ENCODE measurements at regions not wholly inside any gene's neighbourhood (a gene's known extent, or its start where the extent isn't known, plus 50 kb on each side); places are given as distances from the start of the nearest gene placed in this dataset.

DNA sequence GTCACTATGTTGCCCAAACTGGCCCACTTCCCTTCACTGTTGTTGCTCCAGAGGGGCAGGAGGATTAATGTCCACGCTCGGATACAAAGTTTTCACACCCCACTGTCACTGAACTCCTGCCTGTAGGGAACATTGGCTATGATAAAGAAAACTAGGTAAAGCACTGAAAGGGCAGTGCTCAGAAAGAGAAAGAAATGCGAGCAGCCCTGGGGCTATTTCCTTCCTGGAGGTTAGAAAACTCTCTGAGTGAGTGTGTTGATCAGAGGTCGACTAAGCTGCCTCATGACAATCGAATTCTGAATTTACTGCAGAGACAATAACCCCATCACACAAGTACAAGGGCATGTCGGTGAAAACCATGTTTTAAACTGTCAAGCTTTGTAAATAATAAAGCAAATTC, 227.2 kb upstream of the PITRM1 start:
- DNase-seq: no peak
- H3K27ac ChIP-seq (ENCODE audit: low read length): peak overlapping the region; percentile 82
- no peaks in the 10 kb centered on the region for H3K27me3 ChIP-seq (ENCODE audit: control insufficient read depth, insufficient read depth, low read length)
- peaks cover 1% of the 10 kb centered on the region for H3K9me3 ChIP-seq (replicated peaks; ENCODE audit: control insufficient read depth, low read depth, low read length)
- WGBS (ENCODE audit: insufficient coverage): no CpG with 5 or more reads among the region's 6 CpGs
- peaks cover 31% of the 10 kb centered on the region for H3K4me1 ChIP-seq (ENCODE audit: control insufficient read depth, insufficient read depth, low read length)
- H3K4me3 ChIP-seq (ENCODE audit: low read length): no peak overlapping the region
- H3K36me3 ChIP-seq (ENCODE audit: control insufficient read depth, insufficient read depth, low read length): no peaks in the 10 kb centered on the region

DNA sequence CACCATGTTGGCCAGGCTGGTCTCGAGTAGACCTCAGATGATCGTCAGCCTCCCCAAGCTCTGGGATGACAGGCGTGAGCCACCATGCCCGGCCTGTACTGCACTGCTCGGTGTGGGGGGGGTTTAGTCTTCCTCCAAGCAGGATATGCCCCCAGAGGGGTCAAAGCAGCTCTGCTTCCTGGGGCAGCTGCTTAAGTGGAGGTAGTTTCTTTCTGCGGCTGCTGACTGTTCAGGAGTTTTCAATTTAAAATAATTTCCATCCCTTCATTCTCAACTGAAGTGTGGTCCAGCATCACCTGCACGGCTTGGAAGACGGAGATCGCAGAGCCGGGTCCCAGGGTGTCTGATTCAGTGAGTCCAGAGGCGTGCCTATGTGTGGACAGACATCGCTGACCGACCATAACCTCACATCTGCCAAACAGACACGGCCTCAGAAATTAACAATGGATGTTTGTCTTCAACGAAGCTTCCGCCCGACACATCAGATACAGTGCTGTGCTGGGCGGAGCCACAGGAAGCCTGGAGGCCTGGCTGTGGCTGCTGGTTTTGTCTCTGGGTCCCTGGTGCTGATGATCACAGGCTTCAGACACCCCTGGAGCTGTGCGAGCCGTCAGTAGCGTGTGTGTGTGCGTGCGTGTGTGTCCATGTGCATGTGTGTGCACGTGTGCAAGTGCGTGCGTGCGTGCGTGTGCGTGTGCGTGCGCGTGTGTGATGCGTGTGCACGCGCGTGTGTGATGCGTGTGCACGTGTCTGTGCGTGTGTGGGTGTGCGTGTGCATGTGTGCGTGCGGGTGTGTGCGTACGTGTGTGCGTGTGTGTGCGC, 226.5 kb upstream of the PITRM1 start:
- 78% methylated on average over 36 of the region's 46 CpGs for WGBS (ENCODE audit: insufficient coverage)
- H3K27me3 ChIP-seq (ENCODE audit: control insufficient read depth, insufficient read depth, low read length): no peaks in the 10 kb centered on the region
- no peak overlapping the region for H3K4me3 ChIP-seq (ENCODE audit: low read length)
- peaks cover 6% of the 10 kb centered on the region for H3K9me3 ChIP-seq (replicated peaks; ENCODE audit: control insufficient read depth, low read depth, low read length)
- H3K36me3 ChIP-seq (ENCODE audit: control insufficient read depth, insufficient read depth, low read length): no peaks in the 10 kb centered on the region
- DNase-seq: peak; percentile 77
- peak overlapping the region; percentile 82 for H3K27ac ChIP-seq (ENCODE audit: low read length)
- peaks cover 31% of the 10 kb centered on the region for H3K4me1 ChIP-seq (ENCODE audit: control insufficient read depth, insufficient read depth, low read length)

DNA sequence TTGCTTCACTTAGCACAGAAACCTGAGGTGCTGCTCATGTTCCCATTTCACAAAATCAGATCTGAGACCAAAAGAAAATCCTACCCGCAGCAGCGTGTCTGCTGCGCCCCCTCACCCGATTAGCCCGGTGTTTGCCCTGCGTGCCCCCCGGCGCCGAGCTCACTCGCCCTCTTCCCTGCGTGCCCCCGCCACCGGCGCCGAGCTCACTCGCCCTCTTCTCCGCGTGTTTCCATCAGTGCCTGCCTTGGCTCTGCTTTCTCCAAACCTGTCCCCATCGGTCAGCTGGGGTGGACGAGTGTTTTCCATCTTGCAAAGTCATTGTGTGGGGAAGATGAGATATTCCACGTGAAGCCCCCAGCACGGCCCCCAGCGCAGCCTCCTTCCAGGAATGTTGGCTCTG, 225.3 kb upstream of the PITRM1 start:
- 85% methylated on average over 19 of the region's 23 CpGs for WGBS (ENCODE audit: insufficient coverage)
- H3K9me3 ChIP-seq (replicated peaks; ENCODE audit: control insufficient read depth, low read depth, low read length): peaks cover 6% of the 10 kb centered on the region
- no peak overlapping the region for H3K4me3 ChIP-seq (ENCODE audit: low read length)
- no peaks in the 10 kb centered on the region for H3K27me3 ChIP-seq (ENCODE audit: control insufficient read depth, insufficient read depth, low read length)
- no peak for DNase-seq
- H3K36me3 ChIP-seq (ENCODE audit: control insufficient read depth, insufficient read depth, low read length): no peaks in the 10 kb centered on the region
- H3K4me1 ChIP-seq (ENCODE audit: control insufficient read depth, insufficient read depth, low read length): peaks cover 31% of the 10 kb centered on the region
- H3K27ac ChIP-seq (ENCODE audit: low read length): no peak overlapping the region

DNA sequence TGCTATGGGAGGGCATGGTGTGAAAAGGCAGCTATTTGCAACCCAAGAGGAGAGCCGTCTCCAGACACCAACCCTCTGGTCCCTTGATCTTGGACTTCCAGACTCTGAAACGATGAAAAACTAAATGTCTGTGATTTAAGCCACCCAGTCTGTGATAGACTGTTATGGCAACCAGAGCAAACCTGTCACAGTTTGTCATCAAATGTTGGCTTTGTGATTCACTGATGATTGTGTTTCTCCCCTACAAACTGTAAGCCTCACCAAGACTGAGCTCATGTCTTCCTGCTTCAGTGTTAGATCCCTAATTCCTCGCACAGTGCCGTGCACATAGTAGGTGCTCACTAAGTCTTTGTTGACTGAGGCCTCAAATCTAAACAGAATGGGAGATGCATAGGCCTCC, 224.6 kb upstream of the PITRM1 start:
- no peaks in the 10 kb centered on the region for H3K36me3 ChIP-seq (ENCODE audit: control insufficient read depth, insufficient read depth, low read length)
- no peaks in the 10 kb centered on the region for H3K27me3 ChIP-seq (ENCODE audit: control insufficient read depth, insufficient read depth, low read length)
- peaks cover 31% of the 10 kb centered on the region for H3K4me1 ChIP-seq (ENCODE audit: control insufficient read depth, insufficient read depth, low read length)
- H3K4me3 ChIP-seq (ENCODE audit: low read length): no peak overlapping the region
- DNase-seq: no peak
- peaks cover 6% of the 10 kb centered on the region for H3K9me3 ChIP-seq (replicated peaks; ENCODE audit: control insufficient read depth, low read depth, low read length)
- no peak overlapping the region for H3K27ac ChIP-seq (ENCODE audit: low read length)
- WGBS (ENCODE audit: insufficient coverage): 77% methylated on average over 4 of the region's 4 CpGs

DNA sequence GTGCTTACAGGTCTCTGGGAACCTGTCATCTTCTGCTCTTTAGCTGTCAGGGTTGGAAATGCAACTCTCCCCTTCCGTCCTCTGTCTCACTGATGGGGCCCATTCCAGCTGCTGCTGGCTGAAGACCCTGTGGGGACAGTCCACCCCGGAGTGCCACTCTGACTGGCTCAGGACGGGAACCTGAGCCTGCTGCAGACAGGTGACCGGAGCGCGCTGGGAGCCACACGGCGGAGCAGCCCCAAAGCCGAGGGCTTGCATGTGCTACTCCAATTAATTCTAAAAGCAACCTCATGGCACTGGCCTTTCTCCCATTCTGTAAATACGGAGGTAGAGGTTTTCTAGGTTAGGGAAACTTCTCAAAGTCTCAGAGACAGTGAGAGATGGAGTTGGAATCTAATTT, 223.5 kb upstream of the PITRM1 start:
- peaks cover 31% of the 10 kb centered on the region for H3K4me1 ChIP-seq (ENCODE audit: control insufficient read depth, insufficient read depth, low read length)
- no peaks in the 10 kb centered on the region for H3K36me3 ChIP-seq (ENCODE audit: control insufficient read depth, insufficient read depth, low read length)
- peaks cover 6% of the 10 kb centered on the region for H3K9me3 ChIP-seq (replicated peaks; ENCODE audit: control insufficient read depth, low read depth, low read length)
- no peaks in the 10 kb centered on the region for H3K27me3 ChIP-seq (ENCODE audit: control insufficient read depth, insufficient read depth, low read length)
- H3K4me3 ChIP-seq (ENCODE audit: low read length): no peak overlapping the region
- WGBS (ENCODE audit: insufficient coverage): 59% methylated on average over 3 of the region's 10 CpGs
- DNase-seq: no peak
- H3K27ac ChIP-seq (ENCODE audit: low read length): no peak overlapping the region

DNA sequence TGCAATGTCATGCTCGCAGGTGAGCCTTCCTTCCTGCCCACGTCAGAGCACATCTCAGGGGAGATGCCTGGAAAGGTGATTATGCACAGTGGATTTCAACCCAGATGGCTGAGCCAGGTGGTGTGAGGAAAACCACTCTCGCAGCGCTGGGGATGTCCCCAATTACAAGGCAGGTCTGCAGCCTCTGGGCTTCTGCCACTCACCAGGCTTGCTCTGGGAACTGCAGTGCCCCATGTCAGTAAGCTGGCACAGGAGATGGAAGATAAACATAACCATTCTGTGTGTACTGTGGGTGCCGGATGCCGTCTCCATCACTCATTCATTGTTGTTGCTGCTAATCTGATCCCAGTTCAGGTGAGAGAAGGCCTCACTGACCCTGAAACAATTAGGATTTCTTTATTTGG, 222.9 kb upstream of the PITRM1 start:
- DNase-seq: no peak
- Histone ChIP-seq H3K27ac (ENCODE audit: low read length) (no peak overlapping the region), H3K27me3 (ENCODE audit: control insufficient read depth, insufficient read depth, low read length) (no peaks in the 10 kb centered on the region), H3K36me3 (ENCODE audit: control insufficient read depth, insufficient read depth, low read length) (no peaks in the 10 kb centered on the region), H3K4me3 (ENCODE audit: low read length) (no peak overlapping the region), H3K9me3 (replicated peaks; ENCODE audit: control insufficient read depth, low read depth, low read length) (peaks cover 6% of the 10 kb centered on the region), H3K4me1 (ENCODE audit: control insufficient read depth, insufficient read depth, low read length) (peaks cover 29% of the 10 kb centered on the region)
- 34% methylated on average over 3 of the region's 6 CpGs for WGBS (ENCODE audit: insufficient coverage)

DNA sequence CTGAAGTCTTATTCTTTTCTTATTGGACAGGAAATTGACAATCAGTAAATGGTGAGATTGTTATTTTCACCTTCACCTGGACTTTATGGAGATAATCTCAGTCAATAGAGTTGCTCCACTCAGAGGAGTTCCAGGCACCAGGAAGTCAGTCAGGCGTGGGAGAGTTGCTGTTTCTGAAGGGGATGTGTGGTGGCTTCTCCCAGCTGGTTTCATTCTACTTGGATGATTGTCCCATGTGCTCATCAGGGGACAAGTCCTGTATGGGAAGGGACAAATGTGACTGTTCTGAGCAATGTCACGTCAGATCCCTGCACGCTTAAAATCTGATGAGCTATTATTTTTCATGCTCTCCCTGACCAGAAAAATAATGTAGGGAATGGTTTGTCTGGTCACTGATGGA, 222.5 kb upstream of the PITRM1 start:
- Histone ChIP-seq H3K27ac (ENCODE audit: low read length) (no peak overlapping the region), H3K4me3 (ENCODE audit: low read length) (no peak overlapping the region), H3K27me3 (ENCODE audit: control insufficient read depth, insufficient read depth, low read length) (no peaks in the 10 kb centered on the region), H3K9me3 (replicated peaks; ENCODE audit: control insufficient read depth, low read depth, low read length) (peaks cover 6% of the 10 kb centered on the region), H3K4me1 (ENCODE audit: control insufficient read depth, insufficient read depth, low read length) (peaks cover 29% of the 10 kb centered on the region), H3K36me3 (ENCODE audit: control insufficient read depth, insufficient read depth, low read length) (no peaks in the 10 kb centered on the region)
- DNase-seq: no peak
- 100% methylated on average over 1 of the region's 3 CpGs for WGBS (ENCODE audit: insufficient coverage)

DNA sequence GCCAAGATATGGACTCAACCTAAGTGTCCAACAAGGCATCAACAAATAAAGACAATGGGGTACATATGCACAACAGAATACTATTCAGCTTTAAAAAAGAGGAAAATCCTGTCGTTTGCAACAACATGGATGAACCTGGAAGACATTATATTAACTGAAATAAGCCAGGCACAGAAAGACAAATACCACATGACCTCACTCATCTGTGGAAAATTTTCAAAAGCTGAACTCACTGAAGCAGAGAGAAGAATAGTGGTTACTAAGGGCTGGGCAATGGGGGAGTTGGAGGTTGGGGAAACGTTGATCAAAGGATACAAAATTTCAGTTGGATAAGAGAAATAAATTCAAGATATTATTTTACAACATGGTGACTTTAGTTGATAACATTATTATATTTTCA, 221.4 kb upstream of the PITRM1 start:
- H3K36me3 ChIP-seq (ENCODE audit: control insufficient read depth, insufficient read depth, low read length): no peaks in the 10 kb centered on the region
- H3K27ac ChIP-seq (ENCODE audit: low read length): no peak overlapping the region
- WGBS (ENCODE audit: insufficient coverage): no CpG with 5 or more reads among the region's 2 CpGs

DNA sequence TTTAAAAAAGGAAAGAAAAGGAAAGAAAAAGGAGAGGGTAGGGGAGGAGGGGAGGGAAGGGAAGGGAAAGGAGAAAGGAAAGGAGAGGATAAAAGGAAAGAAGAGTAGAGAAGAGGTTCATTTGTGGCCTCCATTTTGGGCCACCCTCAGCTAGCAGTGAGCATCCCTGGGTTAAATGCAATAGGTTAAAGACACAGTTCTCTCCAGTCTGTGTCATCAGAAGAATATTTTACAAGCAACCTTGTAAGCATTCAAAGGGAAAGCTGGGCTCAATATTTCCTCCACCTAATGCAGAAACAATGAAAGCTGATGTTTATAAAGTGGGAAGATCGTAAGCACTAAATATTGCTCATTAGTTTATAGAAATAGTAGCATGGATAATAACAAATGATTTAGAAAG, 219.1 kb upstream of the PITRM1 start:
- H3K4me1 ChIP-seq (ENCODE audit: control insufficient read depth, insufficient read depth, low read length): peaks cover 17% of the 10 kb centered on the region
- H3K27me3 ChIP-seq (ENCODE audit: control insufficient read depth, insufficient read depth, low read length): no peaks in the 10 kb centered on the region
- H3K9me3 ChIP-seq (replicated peaks; ENCODE audit: control insufficient read depth, low read depth, low read length): peaks cover 6% of the 10 kb centered on the region
- no peak overlapping the region for H3K4me3 ChIP-seq (ENCODE audit: low read length)
- no CpG with 5 or more reads among the region's 1 CpG for WGBS (ENCODE audit: insufficient coverage)
- H3K27ac ChIP-seq (ENCODE audit: low read length): no peak overlapping the region
- no peak for DNase-seq
- H3K36me3 ChIP-seq (ENCODE audit: control insufficient read depth, insufficient read depth, low read length): no peaks in the 10 kb centered on the region

More for the DNA sequence above, 221.4 kb upstream of the PITRM1 start:
- H3K27me3 ChIP-seq (ENCODE audit: control insufficient read depth, insufficient read depth, low read length): no peaks in the 10 kb centered on the region
- peaks cover 25% of the 10 kb centered on the region for H3K4me1 ChIP-seq (ENCODE audit: control insufficient read depth, insufficient read depth, low read length)
- peaks cover 6% of the 10 kb centered on the region for H3K9me3 ChIP-seq (replicated peaks; ENCODE audit: control insufficient read depth, low read depth, low read length)
- no peak overlapping the region for H3K4me3 ChIP-seq (ENCODE audit: low read length)
- no peak for DNase-seq

DNA sequence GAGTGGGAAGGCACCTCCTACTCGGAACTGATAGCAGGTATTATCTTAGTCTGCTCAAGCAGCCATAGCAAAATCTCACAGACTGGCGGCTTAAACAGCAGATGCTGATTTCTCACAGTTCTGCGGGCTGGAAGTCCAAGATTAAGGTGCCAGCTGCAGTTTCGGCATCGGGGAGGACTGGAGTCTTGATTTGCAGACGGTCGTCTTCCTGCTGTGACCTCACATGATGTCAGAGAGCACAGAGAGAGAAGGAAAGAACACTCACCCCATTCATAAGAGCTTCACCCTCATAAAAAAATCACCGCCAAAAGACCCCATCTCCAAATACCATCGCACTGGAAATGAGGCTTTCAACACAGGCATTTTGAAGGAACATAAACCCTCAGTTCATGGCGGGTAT, 216.5 kb upstream of the PITRM1 start:
- H3K27ac ChIP-seq (ENCODE audit: low read length): peak overlapping the region; percentile 26
- DNase-seq: no peak
- peaks cover 11% of the 10 kb centered on the region for H3K9me3 ChIP-seq (replicated peaks; ENCODE audit: control insufficient read depth, low read depth, low read length)
- peaks cover 5% of the 10 kb centered on the region for H3K4me1 ChIP-seq (ENCODE audit: control insufficient read depth, insufficient read depth, low read length)
- H3K27me3 ChIP-seq (ENCODE audit: control insufficient read depth, insufficient read depth, low read length): no peaks in the 10 kb centered on the region
- H3K4me3 ChIP-seq (ENCODE audit: low read length): no peak overlapping the region
- no peaks in the 10 kb centered on the region for H3K36me3 ChIP-seq (ENCODE audit: control insufficient read depth, insufficient read depth, low read length)
- WGBS (ENCODE audit: insufficient coverage): 38% methylated on average over 3 of the region's 10 CpGs

DNA sequence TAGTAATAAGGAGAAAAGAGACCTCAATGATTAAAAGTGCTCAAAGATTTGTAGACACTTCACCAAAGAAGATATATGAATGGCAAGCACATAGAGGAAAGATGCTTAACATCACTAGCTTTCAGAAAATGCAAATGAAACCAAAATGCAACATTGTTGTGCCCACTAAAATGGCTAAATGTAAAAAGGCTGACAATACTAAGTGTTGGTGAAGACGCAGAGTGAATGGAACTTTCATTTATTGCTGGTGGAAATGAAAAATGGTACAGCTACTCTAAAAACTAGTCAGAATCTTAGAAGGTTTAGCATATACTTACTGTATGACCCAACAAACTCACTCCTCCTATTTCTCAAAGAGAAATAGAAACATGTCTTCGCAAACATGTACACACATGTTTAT, 212.9 kb upstream of the PITRM1 start:
- no peak overlapping the region for H3K27ac ChIP-seq (ENCODE audit: low read length)
- no peaks in the 10 kb centered on the region for H3K36me3 ChIP-seq (ENCODE audit: control insufficient read depth, insufficient read depth, low read length)
- WGBS (ENCODE audit: insufficient coverage): no CpG with 5 or more reads among the region's 2 CpGs
- H3K27me3 ChIP-seq (ENCODE audit: control insufficient read depth, insufficient read depth, low read length): no peaks in the 10 kb centered on the region
- no peak for DNase-seq
- no peak overlapping the region for H3K4me3 ChIP-seq (ENCODE audit: low read length)
- H3K4me1 ChIP-seq (ENCODE audit: control insufficient read depth, insufficient read depth, low read length): peaks cover 5% of the 10 kb centered on the region
- peaks cover 11% of the 10 kb centered on the region for H3K9me3 ChIP-seq (replicated peaks; ENCODE audit: control insufficient read depth, low read depth, low read length)
